Nucleus accumbens (tissue), 56 donors: ENCODE measurements at regions not wholly inside any gene's neighbourhood (a gene's known extent, or its start where the extent isn't known, plus 50 kb on each side); places are given as distances from the start of the nearest gene placed in this dataset.

Experiments used
- DNase-seq, 56 donors: peaks; one replicate each; lab custom pipeline; 2025; lab: John Stamatoyannopoulos, UW

GRCh38 chr20:9981829-9982228 lies 53.0 kb upstream of the ANKEF1 start:
- no peak for DNase-seq

GRCh38 chr20:9978397-9979004 lies 56.3 kb upstream of the ANKEF1 start:
- peak in 30 of 56 donors; percentile 1 to 65 (median 16) for DNase-seq

- no peak for DNase-seq
These were observed 57.2 kb upstream of the ANKEF1 start for GRCh38 chr20:9977629-9978028.

GRCh38 chr20:9974324-9974723 lies 60.5 kb upstream of the ANKEF1 start:
- no peak for DNase-seq

GRCh38 chr20:9971746-9972145 lies 63.0 kb upstream of the ANKEF1 start:
- DNase-seq, result no peak

- no peak for DNase-seq
These were observed 65.2 kb upstream of the ANKEF1 start for GRCh38 chr20:9969626-9970025.

GRCh38 chr20:9968015-9968414 lies 66.8 kb upstream of the ANKEF1 start:
- no peak for DNase-seq

DNA sequence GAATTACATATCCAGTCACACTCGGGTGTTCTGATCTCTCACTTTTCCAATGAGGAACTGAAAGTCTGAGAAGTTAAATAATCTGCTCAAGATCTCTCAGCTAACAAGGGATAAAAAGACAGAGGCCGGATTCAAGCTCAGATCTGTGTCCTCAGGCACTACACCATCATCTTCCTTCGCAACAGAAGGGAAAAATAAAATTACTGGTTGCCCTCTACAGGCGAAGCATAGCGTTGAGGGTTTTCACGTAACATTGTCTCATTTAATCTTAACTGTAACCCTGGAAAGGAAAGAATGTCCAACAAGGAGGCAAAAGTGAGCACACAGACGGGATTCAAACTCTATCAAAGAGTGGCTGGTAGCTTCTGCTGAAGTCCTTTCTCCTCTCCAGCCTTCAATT lies 67.8 kb upstream of the ANKEF1 start:
- peak in 1 of 56 donors; percentile 5 for DNase-seq

GRCh38 chr20:9963029-9963428 lies 71.8 kb upstream of the ANKEF1 start:
- DNase-seq, result no peak

GRCh38 chr20:9958693-9959092 lies 76.1 kb upstream of the ANKEF1 start:
- DNase-seq, result no peak

DNA sequence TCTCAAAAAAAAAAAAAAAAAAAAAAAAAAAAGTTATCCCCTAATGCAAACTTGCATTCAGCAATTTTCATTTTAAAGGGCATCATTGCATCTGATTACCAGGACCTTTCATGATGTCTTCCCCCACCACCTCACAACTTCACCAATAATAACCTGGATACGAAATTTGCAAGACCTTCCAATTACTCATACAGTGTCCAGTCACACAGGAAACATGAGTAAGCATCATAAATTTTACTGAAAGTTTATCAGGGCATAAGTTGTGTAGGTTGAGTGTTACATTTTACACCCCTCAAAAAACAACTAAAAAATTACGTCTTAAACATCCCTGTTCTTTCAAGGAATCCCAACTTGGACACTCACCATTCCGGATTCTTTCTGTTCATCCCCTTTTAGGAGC lies 79.1 kb upstream of the ANKEF1 start:
- no peak for DNase-seq

GRCh38 chr20:9949563-9949962 lies 85.2 kb upstream of the ANKEF1 start:
- DNase-seq, result no peak

DNA sequence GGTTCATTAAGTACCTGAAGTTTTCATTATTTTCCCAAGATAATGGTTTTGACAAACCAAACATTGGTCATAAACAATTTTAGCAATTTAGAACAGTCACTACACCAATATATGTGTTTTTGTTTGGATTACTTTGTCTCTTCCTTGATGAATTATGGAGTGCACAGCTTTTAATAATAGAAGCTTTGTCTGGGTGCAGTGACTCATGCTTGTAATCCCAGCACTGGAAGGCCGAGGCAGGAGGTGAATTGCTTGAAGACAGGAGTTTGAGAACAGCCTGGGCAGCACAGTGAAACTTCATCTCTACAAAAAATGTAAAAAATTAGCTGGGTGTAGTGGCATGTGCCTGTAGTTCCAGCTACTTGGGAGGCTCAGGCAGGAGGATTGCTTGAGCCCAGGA lies 89.4 kb upstream of the ANKEF1 start:
- peak in 1 of 56 donors; percentile 3 for DNase-seq

- no peak for DNase-seq
These were observed 92.1 kb upstream of the ANKEF1 start for GRCh38 chr20:9942736-9943135.

- DNase-seq, result no peak
These were observed 94.5 kb upstream of the ANKEF1 start for GRCh38 chr20:9940329-9940728.

GRCh38 chr20:9939231-9939630 lies 95.6 kb upstream of the ANKEF1 start:
- DNase-seq, result no peak

DNA sequence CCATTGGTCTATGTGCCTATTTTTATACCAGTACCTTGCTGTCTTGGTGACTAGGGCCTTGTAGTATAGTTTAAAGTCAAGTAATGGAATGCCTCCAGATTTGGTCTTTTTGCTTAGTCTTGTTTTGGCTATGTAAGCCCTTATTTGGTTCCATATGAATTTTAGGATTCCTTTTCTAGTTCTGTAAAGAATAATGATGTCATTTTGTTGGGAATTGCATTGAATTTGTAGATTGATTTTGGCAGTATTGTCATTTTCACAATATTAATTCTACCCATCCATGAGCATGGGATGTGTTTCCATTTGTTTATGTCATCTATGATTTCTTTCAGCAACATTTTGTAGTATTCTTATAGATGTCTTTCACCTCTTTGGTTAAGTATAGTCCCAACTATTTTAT lies 96.4 kb upstream of the PAK5 start:
- DNase-seq, result no peak

DNA sequence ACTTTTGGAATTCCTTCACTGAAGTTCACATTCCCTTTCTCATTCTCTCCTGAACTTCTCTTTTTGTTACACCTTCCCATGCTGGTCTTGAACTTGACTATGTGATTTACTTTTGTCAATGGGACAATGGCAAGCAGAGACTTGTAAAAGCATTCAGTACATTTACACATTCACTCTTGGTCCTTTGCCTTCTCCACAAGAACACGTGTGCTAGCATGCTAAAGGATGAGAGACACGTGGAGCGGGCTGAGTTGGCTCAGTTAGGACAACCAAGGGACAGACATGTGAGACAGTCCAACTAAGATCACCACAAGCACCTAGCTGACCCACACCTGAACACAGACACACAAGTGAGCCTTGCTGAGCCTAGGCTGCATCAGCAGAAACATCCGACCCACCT lies 91.3 kb upstream of the PAK5 start:
- DNase-seq, result no peak

DNA sequence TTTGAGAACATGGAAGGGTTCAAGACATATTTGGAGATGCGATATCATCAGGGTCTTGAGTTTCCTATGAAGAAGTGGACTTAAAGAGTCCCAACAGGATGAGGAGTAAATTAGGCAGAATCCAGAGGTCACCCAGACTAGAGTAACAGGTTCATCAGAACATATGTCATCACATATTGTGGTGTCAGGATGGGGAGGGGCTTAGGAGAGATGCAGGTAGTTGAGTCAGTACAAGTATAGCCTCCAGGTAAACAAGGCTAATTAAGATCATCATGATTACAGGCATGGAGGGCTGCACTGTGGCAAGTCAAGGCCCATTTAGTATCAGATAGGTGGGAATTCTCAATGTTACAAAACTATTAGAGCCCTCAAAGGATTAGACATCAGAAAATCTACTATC lies 90.1 kb upstream of the PAK5 start:
- no peak for DNase-seq

GRCh38 chr20:9928281-9928737 lies 89.4 kb upstream of the PAK5 start:
- DNase-seq, result no peak

DNA sequence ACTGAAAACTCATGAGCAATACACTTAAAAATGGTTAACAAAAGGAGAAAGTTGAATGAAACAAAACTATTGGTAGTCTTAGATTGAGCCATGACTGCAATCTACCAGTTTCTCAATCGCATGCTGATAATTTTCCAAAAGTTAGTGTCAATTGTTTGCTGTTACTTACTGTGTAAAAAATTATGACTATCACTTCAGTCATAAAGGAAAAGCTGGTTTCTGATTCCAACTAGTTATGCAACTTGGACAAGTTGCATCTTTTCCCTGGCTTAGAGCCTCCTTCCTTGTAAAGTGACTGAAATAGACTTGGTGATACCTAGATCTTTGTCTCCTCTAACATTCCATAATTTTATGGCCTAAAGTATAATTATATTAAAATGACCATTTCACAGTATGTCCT lies 88.3 kb upstream of the PAK5 start:
- DNase-seq, result no peak

- no peak for DNase-seq
These were observed 87.6 kb upstream of the PAK5 start for GRCh38 chr20:9926476-9926875.

DNA sequence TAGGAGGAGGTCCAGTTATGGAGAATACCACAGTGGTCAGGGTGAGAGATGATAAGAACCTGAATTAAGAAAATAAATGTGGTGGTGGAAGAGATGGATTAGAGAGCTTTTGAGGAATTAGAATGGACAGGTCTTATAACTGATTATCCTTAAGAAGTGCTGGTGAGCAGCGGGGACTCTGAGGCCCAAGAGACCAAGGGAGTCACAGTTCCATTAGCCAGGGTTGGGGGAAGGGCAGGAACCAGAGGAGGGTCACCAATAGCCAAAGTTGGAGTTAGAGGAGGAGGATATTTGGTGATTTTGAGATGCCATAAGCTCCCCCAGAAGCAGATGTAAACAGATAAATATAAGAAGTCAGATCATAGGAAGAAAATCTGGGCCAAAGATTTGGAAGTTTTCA lies 87.1 kb upstream of the PAK5 start:
- no peak for DNase-seq
